ENCODE measurements at regions not wholly inside any gene's neighbourhood (a gene's known extent, or its start where the extent isn't known, plus 50 kb on each side); places are given as distances from the start of the nearest gene placed in this dataset.

- Histone ChIP-seq H3F3A (ENCODE audit: insufficient read depth, low read length) (no peaks in the 10 kb centered on the region), H3K9me3 (replicated peaks; ENCODE audit: insufficient read depth, low read length) (no peaks in the 10 kb centered on the region), H3K27me3 (replicated peaks; ENCODE audit: insufficient read depth, low read length) (no peaks in the 10 kb centered on the region), H3K27ac (ENCODE audit: low read length) (no peak overlapping the region), H3K9ac (ENCODE audit: low read length) (no peak overlapping the region), H3K4me1 (ENCODE audit: low read length) (no peaks in the 10 kb centered on the region), H2AFZ (ENCODE audit: low read length) (no peak overlapping the region), H3K36me3 (replicated peaks; ENCODE audit: insufficient read depth, low read length) (no peaks in the 10 kb centered on the region), H3K4me2 (ENCODE audit: low read depth, low read length) (no peak overlapping the region), H4K20me1 (ENCODE audit: insufficient read depth, low read length) (no peaks in the 10 kb centered on the region), H3K9me2 (replicated peaks; ENCODE audit: insufficient read depth, low read length) (no peaks in the 10 kb centered on the region), H3K79me2 (ENCODE audit: low read length) (no peaks in the 10 kb centered on the region), H3K4me3 (ENCODE audit: low read length) (no peak overlapping the region)
- no peak for TF ChIP-seq EZH2phosphoT487 (IDR thresholded peaks at IDR 0.05; ENCODE audit: low read length)
- TF ChIP-seq EZH2 (optimal IDR thresholded peaks at IDR 0.05; ENCODE audit: low read depth, low read length): no peak
- TF ChIP-seq, protein P1, sequence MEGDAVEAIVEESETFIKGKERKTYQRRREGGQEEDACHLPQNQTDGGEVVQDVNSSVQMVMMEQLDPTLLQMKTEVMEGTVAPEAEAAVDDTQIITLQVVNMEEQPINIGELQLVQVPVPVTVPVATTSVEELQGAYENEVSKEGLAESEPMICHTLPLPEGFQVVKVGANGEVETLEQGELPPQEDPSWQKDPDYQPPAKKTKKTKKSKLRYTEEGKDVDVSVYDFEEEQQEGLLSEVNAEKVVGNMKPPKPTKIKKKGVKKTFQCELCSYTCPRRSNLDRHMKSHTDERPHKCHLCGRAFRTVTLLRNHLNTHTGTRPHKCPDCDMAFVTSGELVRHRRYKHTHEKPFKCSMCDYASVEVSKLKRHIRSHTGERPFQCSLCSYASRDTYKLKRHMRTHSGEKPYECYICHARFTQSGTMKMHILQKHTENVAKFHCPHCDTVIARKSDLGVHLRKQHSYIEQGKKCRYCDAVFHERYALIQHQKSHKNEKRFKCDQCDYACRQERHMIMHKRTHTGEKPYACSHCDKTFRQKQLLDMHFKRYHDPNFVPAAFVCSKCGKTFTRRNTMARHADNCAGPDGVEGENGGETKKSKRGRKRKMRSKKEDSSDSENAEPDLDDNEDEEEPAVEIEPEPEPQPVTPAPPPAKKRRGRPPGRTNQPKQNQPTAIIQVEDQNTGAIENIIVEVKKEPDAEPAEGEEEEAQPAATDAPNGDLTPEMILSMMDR (IDR thresholded peaks at IDR 0.05; ENCODE audit: low read length): no peak
- DNase-seq: no peak
These were observed 267.6 kb downstream of the AEBP2 start for GRCh38 chr12:19706936-19707335.

DNA sequence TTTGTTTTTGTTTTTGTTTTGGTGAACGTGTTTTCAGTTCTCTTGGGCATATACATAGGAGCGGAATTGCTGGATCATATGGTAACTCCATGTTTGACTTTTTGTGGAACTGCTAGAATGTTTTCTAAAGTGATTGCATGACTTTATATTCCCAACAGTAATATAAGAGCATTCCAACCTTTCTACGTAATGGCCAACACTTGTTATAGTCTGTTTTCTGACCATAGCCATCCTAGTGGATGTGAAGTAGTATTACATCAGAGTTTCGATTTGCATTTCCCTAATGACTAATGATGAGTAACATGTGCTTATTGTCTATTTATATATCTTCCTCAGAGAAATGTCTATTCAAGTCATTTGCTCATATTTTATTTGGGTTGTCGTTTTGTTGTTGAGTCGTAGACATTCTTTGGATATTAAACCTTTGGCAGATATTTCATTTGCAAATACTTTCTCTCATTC, 268.7 kb downstream of the AEBP2 start:
- Histone ChIP-seq H3F3A (ENCODE audit: insufficient read depth, low read length) (no peaks in the 10 kb centered on the region), H3K27me3 (replicated peaks; ENCODE audit: insufficient read depth, low read length) (no peaks in the 10 kb centered on the region), H4K20me1 (ENCODE audit: insufficient read depth, low read length) (no peaks in the 10 kb centered on the region), H2AFZ (ENCODE audit: low read length) (no peak overlapping the region), H3K4me1 (ENCODE audit: low read length) (no peaks in the 10 kb centered on the region), H3K4me3 (ENCODE audit: low read length) (no peak overlapping the region), H3K36me3 (replicated peaks; ENCODE audit: insufficient read depth, low read length) (no peaks in the 10 kb centered on the region), H3K9me3 (replicated peaks; ENCODE audit: insufficient read depth, low read length) (no peaks in the 10 kb centered on the region), H3K9me2 (replicated peaks; ENCODE audit: insufficient read depth, low read length) (no peaks in the 10 kb centered on the region), H3K27ac (ENCODE audit: low read length) (no peak overlapping the region), H3K79me2 (ENCODE audit: low read length) (no peaks in the 10 kb centered on the region), H3K9ac (ENCODE audit: low read length) (no peak overlapping the region), H3K4me2 (ENCODE audit: low read depth, low read length) (no peak overlapping the region)
- TF ChIP-seq EZH2 (optimal IDR thresholded peaks at IDR 0.05; ENCODE audit: low read depth, low read length) (no peak), EZH2phosphoT487 (IDR thresholded peaks at IDR 0.05; ENCODE audit: low read length) (no peak)
- TF ChIP-seq, protein P1 (IDR thresholded peaks at IDR 0.05; ENCODE audit: low read length): no peak
- DNase-seq: no peak

DNA sequence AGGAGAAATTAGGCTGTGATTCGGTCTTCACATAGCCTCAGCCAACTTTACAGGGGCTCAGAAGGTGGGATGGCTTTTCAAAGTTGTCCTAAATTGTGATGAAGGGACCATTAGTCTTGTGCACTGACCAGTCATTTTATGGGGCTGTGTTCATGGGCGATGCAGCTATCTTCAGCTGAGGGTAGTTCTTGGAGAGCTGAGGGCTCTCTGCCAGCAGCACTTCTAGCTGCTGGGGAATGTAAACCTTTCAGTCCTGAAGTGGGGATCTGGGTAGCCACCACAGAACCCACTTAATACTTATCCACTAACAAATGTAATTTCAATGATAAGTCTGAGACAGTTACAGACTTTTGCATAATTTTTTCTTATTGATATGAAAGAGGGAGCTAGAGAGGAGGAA, 270.6 kb downstream of the AEBP2 start:
- Histone ChIP-seq H2AFZ (ENCODE audit: low read length) (no peak overlapping the region), H3K4me3 (ENCODE audit: low read length) (no peak overlapping the region), H3K36me3 (replicated peaks; ENCODE audit: insufficient read depth, low read length) (no peaks in the 10 kb centered on the region), H3K27me3 (replicated peaks; ENCODE audit: insufficient read depth, low read length) (no peaks in the 10 kb centered on the region), H3K27ac (ENCODE audit: low read length) (no peak overlapping the region), H4K20me1 (ENCODE audit: insufficient read depth, low read length) (no peaks in the 10 kb centered on the region), H3K4me1 (ENCODE audit: low read length) (no peaks in the 10 kb centered on the region), H3K9me2 (replicated peaks; ENCODE audit: insufficient read depth, low read length) (no peaks in the 10 kb centered on the region), H3K79me2 (ENCODE audit: low read length) (no peaks in the 10 kb centered on the region), H3F3A (ENCODE audit: insufficient read depth, low read length) (no peaks in the 10 kb centered on the region), H3K9me3 (replicated peaks; ENCODE audit: insufficient read depth, low read length) (no peaks in the 10 kb centered on the region), H3K4me2 (ENCODE audit: low read depth, low read length) (no peak overlapping the region), H3K9ac (ENCODE audit: low read length) (no peak overlapping the region)
- no peak for TF ChIP-seq EZH2phosphoT487 (IDR thresholded peaks at IDR 0.05; ENCODE audit: low read length)
- TF ChIP-seq, protein P1 (IDR thresholded peaks at IDR 0.05; ENCODE audit: low read length): no peak
- TF ChIP-seq EZH2 (optimal IDR thresholded peaks at IDR 0.05; ENCODE audit: low read depth, low read length): no peak
- DNase-seq: no peak
